CD4-positive, alpha-beta T cell treated with Interleukin-15 for 4 hours (primary cell): ENCODE measurements at regions not wholly inside any gene's neighbourhood (a gene's known extent, or its start where the extent isn't known, plus 50 kb on each side); places are given as distances from the start of the nearest gene placed in this dataset.
"Not testable (repeated sequence)": the region's sequence is repeated elsewhere in the genome, so short reads cannot be mapped to it uniquely, and the experiment has no call there.

Source experiments
- DNase-seq: peaks from one replicate; pipeline ENCODE4 v3.0.0-alpha.2; 2020; ENCODE audit warnings: low spot score

DNA sequence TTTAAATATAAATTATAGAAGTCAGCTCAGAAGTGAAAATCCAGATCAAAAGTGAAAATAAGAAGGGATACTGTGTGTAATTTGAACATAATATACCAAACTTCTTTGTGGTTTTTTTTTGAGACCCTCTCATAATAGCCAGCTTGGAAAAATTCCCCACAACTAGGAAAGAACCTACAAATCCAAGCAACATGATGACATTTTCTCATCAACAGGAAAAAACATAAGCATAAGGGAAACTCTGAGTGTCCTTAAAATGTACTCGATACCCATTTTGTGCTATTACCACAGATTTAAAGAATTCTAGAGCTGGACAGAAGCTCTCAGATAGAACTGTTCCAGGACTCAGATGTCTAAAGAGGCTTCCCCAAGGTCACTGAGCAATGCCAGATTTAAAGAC lies 214.8 kb upstream of the KLF14 start:
- DNase-seq = no peak

GRCh38 chr7:130949550-130949949 lies 215.5 kb upstream of the KLF14 start:
- no peak for DNase-seq

DNA sequence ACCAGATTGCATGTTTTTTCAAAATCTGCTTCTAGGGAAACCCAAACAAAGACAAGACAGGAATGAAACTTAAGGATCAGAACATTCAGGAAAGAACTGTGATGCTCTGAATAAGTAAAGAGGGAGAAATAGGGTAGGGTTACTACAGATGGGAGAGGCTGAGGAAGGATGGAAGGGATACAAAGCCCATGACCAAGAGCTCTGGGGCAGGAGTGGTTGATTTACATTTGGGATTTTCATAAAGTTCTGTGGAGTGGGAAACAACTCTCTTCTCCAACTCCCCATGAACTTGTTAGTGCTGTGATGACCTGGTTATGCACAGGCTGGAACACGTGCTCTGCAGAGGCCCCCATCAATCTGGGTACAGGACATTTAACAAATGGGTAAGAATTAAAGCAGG lies 216.0 kb upstream of the KLF14 start:
- no peak for DNase-seq

GRCh38 chr7:130950741-130951140 lies 216.7 kb upstream of the KLF14 start:
- DNase-seq = no peak

DNA sequence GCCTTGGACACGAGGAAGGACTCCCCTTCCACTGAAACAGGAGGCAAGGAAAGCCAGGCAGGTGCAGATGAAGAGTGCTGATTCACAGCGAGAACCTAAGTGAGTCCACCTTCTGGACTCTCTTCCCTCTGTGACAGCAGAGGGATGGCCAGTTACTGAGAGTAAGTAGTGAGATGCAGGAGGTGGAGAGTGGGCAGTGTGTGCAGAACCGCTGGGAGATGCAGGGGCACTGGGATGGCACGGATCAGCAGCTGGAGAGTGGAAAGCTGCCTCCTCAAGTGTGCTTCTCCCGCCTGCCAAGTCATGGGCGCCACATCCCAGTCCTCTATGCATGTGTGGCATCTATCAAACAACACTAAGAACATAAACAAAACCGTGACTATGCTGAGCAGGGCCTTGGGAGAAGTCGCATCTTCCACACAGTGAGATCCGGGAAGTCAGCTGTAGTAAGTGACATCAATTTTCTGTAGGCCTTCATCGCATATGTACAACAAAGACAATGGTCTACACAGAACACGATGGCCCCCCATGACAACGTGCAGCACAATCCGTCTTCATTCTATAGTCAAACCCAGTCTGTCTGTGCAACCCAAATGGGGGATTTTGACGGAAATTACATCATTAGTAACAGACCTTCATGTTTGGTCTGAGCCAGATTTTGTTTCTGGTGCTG lies 217.4 kb upstream of the KLF14 start:
- DNase-seq = peak; percentile 64

DNA sequence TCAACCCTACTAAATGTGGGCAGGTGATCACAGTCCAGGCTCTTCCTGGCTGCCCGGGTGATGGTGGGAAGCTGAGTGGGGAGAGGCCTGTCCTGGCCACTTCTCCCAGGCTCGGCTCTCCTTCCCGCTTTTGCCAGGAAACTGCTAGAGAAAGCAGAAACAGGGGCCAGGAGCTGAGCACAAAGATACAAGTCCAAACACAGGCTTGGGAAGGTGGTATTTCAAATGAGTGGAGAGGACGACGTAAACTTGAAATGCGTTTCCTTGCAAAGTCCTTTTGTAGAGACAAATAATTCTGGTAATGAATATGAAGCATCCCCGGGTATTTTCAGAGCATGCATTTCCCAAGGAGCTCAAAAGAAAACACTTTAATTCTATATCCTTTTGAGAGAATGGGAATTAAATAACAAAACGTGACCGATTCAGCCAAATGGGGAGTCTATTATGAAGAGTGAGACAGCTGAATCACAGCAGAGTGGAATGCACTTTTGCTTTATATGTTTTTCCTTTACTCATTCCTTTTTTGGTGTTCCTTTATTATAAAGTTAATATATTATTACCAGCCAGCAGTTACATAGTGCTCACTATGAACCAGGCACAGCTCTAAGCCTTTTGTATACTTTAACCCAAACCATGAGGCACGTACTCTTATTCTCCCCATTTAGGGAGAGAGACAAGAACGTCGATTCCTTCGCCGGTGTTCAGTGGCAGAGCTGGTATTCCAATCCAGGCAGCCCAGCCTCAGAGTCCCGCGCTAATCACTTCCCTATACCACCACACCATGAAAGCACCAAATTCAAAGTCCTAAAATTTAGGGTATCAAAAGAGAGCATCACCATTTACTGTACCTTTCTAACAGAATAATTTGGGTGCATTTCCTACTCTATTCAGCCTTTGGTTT lies 218.2 kb upstream of the KLF14 start:
- DNase-seq = no peak

DNA sequence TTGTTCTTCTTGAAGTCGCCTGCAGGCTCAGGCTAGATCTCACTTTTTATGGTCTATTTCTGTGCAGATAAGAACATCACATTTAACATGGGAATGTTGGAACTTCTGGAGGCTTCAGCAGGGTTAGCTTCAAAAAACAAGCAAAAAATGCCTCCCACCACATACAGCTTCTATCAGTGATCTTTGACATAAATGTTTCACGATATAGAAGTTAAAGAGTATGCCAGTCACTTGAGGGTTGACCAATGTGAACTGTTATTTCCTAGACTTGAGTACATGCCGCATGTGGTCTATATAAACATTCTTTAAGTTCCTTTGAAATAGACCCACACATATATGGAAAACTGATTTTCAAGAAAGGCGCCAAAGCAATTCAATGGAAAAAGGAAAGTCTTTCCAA lies 219.2 kb upstream of the KLF14 start:
- no peak for DNase-seq

GRCh38 chr7:130954918-130955564 lies 221.0 kb upstream of the KLF14 start:
- no peak for DNase-seq

DNA sequence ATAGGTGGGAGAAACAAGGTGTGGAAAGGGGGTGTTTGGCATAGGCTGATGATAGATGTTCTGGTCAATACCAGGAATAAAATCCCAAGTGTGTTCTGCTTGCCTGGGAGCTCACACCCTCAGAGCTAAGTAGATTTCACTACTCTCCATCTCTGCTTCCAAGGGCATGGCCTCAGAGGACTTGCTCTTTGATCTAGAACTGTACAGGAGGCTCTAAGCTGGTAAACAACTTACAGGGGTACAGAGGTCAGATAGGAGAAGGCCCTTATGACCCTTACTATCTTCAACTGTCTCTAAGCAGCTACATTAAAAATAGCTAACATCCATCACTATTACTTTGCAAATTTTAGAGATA lies 221.5 kb upstream of the KLF14 start:
- no peak for DNase-seq

GRCh38 chr7:130956417-130957136 lies 222.6 kb upstream of the KLF14 start:
- DNase-seq = no peak

- peak; percentile 61 for DNase-seq
Observed at GRCh38 chr7:130957137-130957513, 223.1 kb upstream of the KLF14 start.

DNA sequence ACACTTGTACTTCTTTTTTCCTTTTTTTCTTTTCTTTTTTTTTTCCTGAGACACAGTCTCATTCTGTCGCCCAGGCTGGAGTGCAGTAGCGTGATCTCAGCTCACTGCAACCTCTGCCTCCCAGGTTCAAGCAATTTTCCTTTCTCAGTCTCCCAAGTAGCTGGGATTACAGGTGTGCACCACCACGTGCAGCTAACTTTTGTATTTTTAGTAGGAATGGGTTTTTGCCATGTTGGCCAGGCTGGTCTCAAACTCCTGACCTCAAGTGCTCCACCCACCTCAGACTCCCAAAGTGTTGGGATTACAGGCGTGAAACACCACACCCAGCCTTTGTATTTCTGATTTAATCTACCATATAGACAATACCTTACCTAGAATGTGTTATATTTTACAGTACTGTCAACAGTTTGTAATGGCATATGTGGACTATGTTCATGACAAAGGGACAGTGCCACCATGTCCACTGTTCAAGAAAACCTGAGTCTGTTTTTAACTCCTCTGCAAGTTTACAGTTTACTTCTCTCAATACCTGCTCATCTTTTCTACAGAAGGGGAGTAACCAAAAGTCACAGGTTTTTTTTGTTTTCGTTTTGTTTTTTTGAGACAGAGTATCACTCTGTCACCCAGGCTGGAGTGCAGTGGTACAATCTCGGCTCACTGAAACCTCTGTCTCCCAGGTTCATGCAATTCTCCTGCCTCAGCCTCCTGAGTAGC lies 223.9 kb upstream of the KLF14 start:
- not testable (repeated sequence) for DNase-seq

- no peak for DNase-seq
Observed at GRCh38 chr7:130958846-130959245, 224.8 kb upstream of the KLF14 start.

- DNase-seq = peak; percentile 54
Observed at GRCh38 chr7:130959743-130960207, 225.8 kb upstream of the KLF14 start.

DNA sequence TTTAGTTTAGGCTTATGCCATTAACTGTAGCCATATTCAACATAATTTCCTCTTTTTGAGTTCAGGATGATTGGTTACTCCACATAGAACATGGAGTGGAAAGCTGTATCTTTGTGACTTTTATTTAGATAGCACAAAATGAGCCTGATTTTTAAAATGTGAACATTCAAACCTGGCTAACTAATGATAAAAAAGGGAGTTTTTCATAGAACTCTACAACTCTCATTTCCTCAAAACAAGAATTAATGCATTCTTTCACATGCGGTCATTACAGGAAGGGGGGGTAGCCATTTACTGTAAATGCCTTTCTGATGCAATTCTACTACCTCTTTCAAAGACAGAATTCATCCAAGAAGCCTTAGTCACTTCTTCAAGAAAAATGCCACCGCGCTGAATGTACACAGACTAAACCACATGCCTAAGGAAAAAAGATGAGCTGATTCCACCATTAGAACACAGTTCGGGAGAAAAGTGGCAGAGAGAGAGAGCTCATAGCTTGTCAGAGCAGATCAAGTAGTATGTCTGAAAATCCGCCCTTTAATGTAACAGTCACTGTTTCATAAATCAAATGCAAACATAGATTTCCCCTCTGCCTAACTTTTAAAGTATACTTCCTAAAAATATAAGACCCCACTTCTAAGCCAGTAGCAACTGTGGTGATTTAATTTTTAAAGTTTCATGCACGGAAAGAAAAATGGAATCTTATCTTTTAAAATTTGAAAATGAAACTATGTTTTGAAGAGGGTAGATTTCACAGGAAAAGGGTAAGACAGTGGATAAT lies 226.4 kb upstream of the KLF14 start:
- DNase-seq = peak; percentile 86

GRCh38 chr7:130961128-130961601 lies 227.2 kb upstream of the KLF14 start:
- peak; percentile 87 for DNase-seq

GRCh38 chr7:130962109-130962508 lies 228.1 kb upstream of the KLF14 start:
- DNase-seq = no peak

DNA sequence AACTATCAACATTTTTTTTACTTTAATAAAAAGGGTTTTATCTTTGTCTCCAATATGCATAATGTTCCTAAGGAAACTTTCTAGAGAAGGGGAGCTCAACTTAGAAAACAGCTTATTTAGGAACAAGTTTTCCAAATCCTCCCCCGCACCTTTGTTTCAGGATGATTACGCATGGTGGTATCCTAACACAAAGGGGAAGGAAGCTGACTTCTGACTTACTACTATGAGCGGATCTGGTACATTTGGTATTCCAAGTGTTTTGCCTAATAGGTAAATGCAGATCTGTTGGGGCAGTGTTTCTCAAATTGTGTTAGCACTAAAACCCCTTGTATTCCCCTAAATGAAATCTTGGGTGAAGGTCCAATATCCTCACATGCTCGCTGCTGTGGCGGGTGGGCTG lies 229.3 kb upstream of the KLF14 start:
- no peak for DNase-seq

GRCh38 chr7:130965515-130965914 lies 231.5 kb upstream of the KLF14 start:
- DNase-seq = no peak

GRCh38 chr7:130966246-130967009 lies 232.4 kb upstream of the KLF14 start:
- no peak for DNase-seq
